Spleen (tissue), 11 donors: ENCODE measurements at regions not wholly inside any gene's neighbourhood (a gene's known extent, or its start where the extent isn't known, plus 50 kb on each side); places are given as distances from the start of the nearest gene placed in this dataset.
"Not testable (repeated sequence)": the region's sequence is repeated elsewhere in the genome, so short reads cannot be mapped to it uniquely, and the experiment has no call there.

Experiments used
- DNase-seq: peaks from one replicate; pipeline ENCODE4 v3.0.0-alpha.2; 2020
- H3K27ac ChIP-seq, 8 donors: fragments of 200-600 bp; sonication (generic) in 7 of 8; 1 replicate in 4 of 8; 2 replicates in 4 of 8; pipeline versions ENCODE4 v1.5.0 to v1.8.0; 2016 to 2021; ENCODE audit warnings: inconsistent platforms in 4 of 8, mild to moderate bottlenecking in 4 of 8, moderate library complexity in 1 of 8
- H3K27me3 ChIP-seq, 7 donors: fragments of 200-600 bp; sonication (generic) in 6 of 7; replicated peaks in 1 of 7; 1 replicate in 4 of 7; 2 replicates in 3 of 7; pipeline versions ENCODE4 v1.5.0 to v1.8.0; 2016 to 2021; ENCODE audit warnings: inconsistent platforms in 3 of 7, mild to moderate bottlenecking in 1 of 7
- H3K36me3 ChIP-seq, 6 donors: fragments of 200-600 bp; sonication (generic) in 5 of 6; 1 replicate in 4 of 6; 2 replicates in 2 of 6; pipeline versions ENCODE4 v1.5.0 to v1.8.0; 2016 to 2021; ENCODE audit warnings: inconsistent platforms in 2 of 6
- H3K4me1 ChIP-seq, 6 donors: fragments of 200-600 bp; sonication (generic) in 5 of 6; 1 replicate in 3 of 6; 2 replicates in 3 of 6; pipeline versions ENCODE4 v1.5.0 to v1.8.0; 2016 to 2021; ENCODE audit warnings: inconsistent platforms in 3 of 6
- H3K4me3 ChIP-seq, 8 donors: fragments of 200-600 bp; sonication (generic) in 7 of 8; 1 replicate in 4 of 8; 2 replicates in 4 of 8; pipeline versions ENCODE4 v1.5.0 to v1.8.0; 2016 to 2021; ENCODE audit warnings: inconsistent platforms in 4 of 8, mild to moderate bottlenecking in 4 of 8, moderate library complexity in 2 of 8
- H3K9me3 ChIP-seq, 8 donors: fragments of 200-600 bp; sonication (generic) in 7 of 8; 1 replicate in 4 of 8; 2 replicates in 4 of 8; pipeline versions ENCODE4 v1.5.0 to v1.8.0; 2016 to 2021; ENCODE audit warnings: inconsistent platforms in 4 of 8
- POLR2A ChIP-seq, 3 donors: fragments of 450-650 bp; IDR thresholded peaks; one replicate each; pipeline ENCODE4 v1.5.1; 2017; ENCODE audit warnings: antibody characterized with exemption in 3 of 3, mild to moderate bottlenecking in 1 of 3
- POLR2AphosphoS5 ChIP-seq, 3 donors: sonication (generic); formaldehyde crosslinking; IDR thresholded peaks; one replicate each; pipeline ENCODE4 v1.5.1; 2017; ENCODE audit warnings: antibody characterized with exemption in 3 of 3
- WGBS, 5 donors: extraction: QIAGEN DNeasy Blood & Tissue Kit in 3 of 5; methylation state at CpG; one replicate each; pipeline versions ENCODE4 v1.1.5 to v1.1.7; 2013 to 2018; 5-methylcytosine and 5-hydroxymethylcytosine counted together
- intact Hi-C: fragments of 100-400 bp; cut with DNase I; formaldehyde crosslinking; loops from one replicate; pipeline ENCODE4 v1.15.0; 2023; ENCODE audit warnings: low total_unique reads
- TF ChIP-seq, protein P1 (sequence below), 11 experiments: fragments of 200-600 bp in 7 of 11; fragments of 450-650 bp in 4 of 11; sonication (generic) in 4 of 11; IDR thresholded peaks in 8 of 11; conservative IDR thresholded peaks in 3 of 11; 1 replicate in 7 of 11; 2 replicates in 4 of 11; pipeline versions ENCODE4 v1.4.0 to v1.8.0; 2016 to 2021; ENCODE audit warnings: antibody characterized with exemption in 11 of 11, inconsistent platforms in 4 of 11, mild to moderate bottlenecking in 1 of 11
- donor health status: healthy with polysubstance abuse.
- donor health status: DM: no; HTN: no; CAD: no; lungs with moderate emphysema.
- donor health status: DM: no; HTN: no; CAD: no.
- donor health status: Bipolar disorder and iron deficiency.
- donor health status: healthy.
- donor health status: DM: no; HTN: no; CAD: no.
- donor health status: DM: yes; HTN: yes; CAD: no.

GRCh38 chr5:52627740-52628139, 160.0 kb upstream of the ITGA1 start:
- WGBS, 5 donors = 64 to 81% (median 77%) methylated on average over 1 of the region's 1 CpG

GRCh38 chr5:52632281-52632680, 155.4 kb upstream of the ITGA1 start:
- H3K4me1 ChIP-seq = no peaks in the 10 kb centered on the region
- H3K36me3 ChIP-seq = no peaks in the 10 kb centered on the region
- peaks cover 0 to 4% (median 0%) of the 10 kb centered on the region in 7 donors for H3K27me3 ChIP-seq
- no peak overlapping the region for H3K27ac ChIP-seq
- H3K9me3 ChIP-seq = no peaks in the 10 kb centered on the region
- DNase-seq = no peak
- TF ChIP-seq POLR2AphosphoS5 (IDR thresholded peaks at IDR 0.05) (no peak), POLR2A (IDR thresholded peaks at IDR 0.05) (no peak)
- TF ChIP-seq, protein P1, sequence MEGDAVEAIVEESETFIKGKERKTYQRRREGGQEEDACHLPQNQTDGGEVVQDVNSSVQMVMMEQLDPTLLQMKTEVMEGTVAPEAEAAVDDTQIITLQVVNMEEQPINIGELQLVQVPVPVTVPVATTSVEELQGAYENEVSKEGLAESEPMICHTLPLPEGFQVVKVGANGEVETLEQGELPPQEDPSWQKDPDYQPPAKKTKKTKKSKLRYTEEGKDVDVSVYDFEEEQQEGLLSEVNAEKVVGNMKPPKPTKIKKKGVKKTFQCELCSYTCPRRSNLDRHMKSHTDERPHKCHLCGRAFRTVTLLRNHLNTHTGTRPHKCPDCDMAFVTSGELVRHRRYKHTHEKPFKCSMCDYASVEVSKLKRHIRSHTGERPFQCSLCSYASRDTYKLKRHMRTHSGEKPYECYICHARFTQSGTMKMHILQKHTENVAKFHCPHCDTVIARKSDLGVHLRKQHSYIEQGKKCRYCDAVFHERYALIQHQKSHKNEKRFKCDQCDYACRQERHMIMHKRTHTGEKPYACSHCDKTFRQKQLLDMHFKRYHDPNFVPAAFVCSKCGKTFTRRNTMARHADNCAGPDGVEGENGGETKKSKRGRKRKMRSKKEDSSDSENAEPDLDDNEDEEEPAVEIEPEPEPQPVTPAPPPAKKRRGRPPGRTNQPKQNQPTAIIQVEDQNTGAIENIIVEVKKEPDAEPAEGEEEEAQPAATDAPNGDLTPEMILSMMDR (IDR thresholded peaks at IDR 0.05 in 8 of 11, conservative IDR thresholded peaks at IDR 0.05 in 3 of 11) = no peak
- H3K4me3 ChIP-seq = no peak overlapping the region
- WGBS, 5 donors = 66 to 96% (median 89%) methylated on average over 1 of the region's 1 CpG
- intact Hi-C loops = no loop called here

More at GRCh38 chr5:52627740-52628139, 160.0 kb upstream of the ITGA1 start:
- Histone ChIP-seq H3K36me3 (no peaks in the 10 kb centered on the region), H3K4me1 (no peaks in the 10 kb centered on the region), H3K9me3 (peaks cover 0 to 15% (median 0%) of the 10 kb centered on the region in 8 donors), H3K27ac (no peak overlapping the region), H3K27me3 (peaks cover 0 to 4% (median 0%) of the 10 kb centered on the region in 7 donors), H3K4me3 (no peak overlapping the region)
- DNase-seq = no peak
- TF ChIP-seq POLR2AphosphoS5 (IDR thresholded peaks at IDR 0.05) (no peak), POLR2A (IDR thresholded peaks at IDR 0.05) (no peak)
- TF ChIP-seq, protein P1 (IDR thresholded peaks at IDR 0.05 in 8 of 11, conservative IDR thresholded peaks at IDR 0.05 in 3 of 11) = no peak
- intact Hi-C loops = no loop called here

GRCh38 chr5:52634171-52634570, 153.5 kb upstream of the ITGA1 start:
- H3K27ac ChIP-seq, H3K4me3 ChIP-seq, H3K36me3 ChIP-seq, intact Hi-C loops, H3K4me1 ChIP-seq, H3K9me3 ChIP-seq, H3K27me3 ChIP-seq, DNase-seq: not testable (repeated sequence)
- WGBS, 5 donors = 80 to 97% (median 94%) methylated on average over 4 of the region's 4 CpGs

DNA sequence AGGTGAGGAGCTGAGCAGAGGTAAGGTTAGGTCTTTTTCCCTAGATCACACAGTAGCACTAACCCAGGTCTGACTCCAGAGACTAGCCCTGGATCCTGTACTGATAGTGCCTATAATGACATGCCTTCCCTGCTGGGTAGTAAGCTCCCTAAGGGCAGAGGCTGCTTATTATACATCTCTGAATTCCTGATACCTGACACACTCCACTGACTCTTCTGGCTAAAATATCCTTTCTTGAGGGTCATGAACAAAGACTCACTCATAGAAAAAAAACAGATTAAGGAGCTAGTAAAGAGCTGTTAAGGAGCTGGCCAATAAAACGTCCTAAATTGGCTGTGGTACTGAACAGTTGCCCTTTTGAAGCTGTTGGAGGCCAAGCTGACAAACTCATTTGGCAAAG, 149.0 kb upstream of the ITGA1 start:
- intact Hi-C loops = no loop called here
- Histone ChIP-seq H3K4me1 (no peaks in the 10 kb centered on the region), H3K27me3 (no peaks in the 10 kb centered on the region), H3K9me3 (peaks cover 0 to 9% (median 5%) of the 10 kb centered on the region in 8 donors), H3K36me3 (no peaks in the 10 kb centered on the region), H3K27ac (no peak overlapping the region), H3K4me3 (no peak overlapping the region)
- no peak for DNase-seq
- WGBS, 5 donors = 29 to 52% (median 43%) methylated on average over 1 of the region's 1 CpG
- TF ChIP-seq POLR2AphosphoS5 (IDR thresholded peaks at IDR 0.05) (no peak), POLR2A (IDR thresholded peaks at IDR 0.05) (no peak)
- TF ChIP-seq, protein P1 (IDR thresholded peaks at IDR 0.05 in 8 of 11, conservative IDR thresholded peaks at IDR 0.05 in 3 of 11) = no peak

GRCh38 chr5:52648726-52649125, 139.0 kb upstream of the ITGA1 start:
- H3K27me3 ChIP-seq = no peaks in the 10 kb centered on the region
- intact Hi-C loops = no loop called here
- no peaks in the 10 kb centered on the region for H3K4me1 ChIP-seq
- no peak overlapping the region for H3K27ac ChIP-seq
- 76 to 87% (median 86%) methylated on average over 2 of the region's 2 CpGs for WGBS, 5 donors
- peaks cover 0 to 20% (median 17%) of the 10 kb centered on the region in 8 donors for H3K9me3 ChIP-seq
- TF ChIP-seq, protein P1 (IDR thresholded peaks at IDR 0.05 in 8 of 11, conservative IDR thresholded peaks at IDR 0.05 in 3 of 11) = no peak
- TF ChIP-seq POLR2AphosphoS5 (IDR thresholded peaks at IDR 0.05) = no peak
- TF ChIP-seq POLR2A (IDR thresholded peaks at IDR 0.05) = no peak
- H3K36me3 ChIP-seq = no peaks in the 10 kb centered on the region
- no peak for DNase-seq
- H3K4me3 ChIP-seq = no peak overlapping the region
